ENCODE measurements at regions not wholly inside any gene's neighbourhood (a gene's known extent, or its start where the extent isn't known, plus 50 kb on each side); places are given as distances from the start of the nearest gene placed in this dataset.

- DNase-seq, result no peak
- Mint-ChIP-seq H3K4me1 (no peaks in the 10 kb centered on the region), H3K4me3 (no peak overlapping the region), H3K27me3 (ENCODE audit: low read depth, poor library complexity) (no peaks in the 10 kb centered on the region), H3K9me3 (peaks cover 2% of the 10 kb centered on the region), H3K36me3 (ENCODE audit: low read depth) (no peaks in the 10 kb centered on the region), H3K27ac (no peak overlapping the region)
- TF ChIP-seq CTCF (IDR thresholded peaks at IDR 0.05), result no peak
These were observed 938.4 kb upstream of the SEMA6D start for GRCh38 chr15:46778876-46779275.

DNA sequence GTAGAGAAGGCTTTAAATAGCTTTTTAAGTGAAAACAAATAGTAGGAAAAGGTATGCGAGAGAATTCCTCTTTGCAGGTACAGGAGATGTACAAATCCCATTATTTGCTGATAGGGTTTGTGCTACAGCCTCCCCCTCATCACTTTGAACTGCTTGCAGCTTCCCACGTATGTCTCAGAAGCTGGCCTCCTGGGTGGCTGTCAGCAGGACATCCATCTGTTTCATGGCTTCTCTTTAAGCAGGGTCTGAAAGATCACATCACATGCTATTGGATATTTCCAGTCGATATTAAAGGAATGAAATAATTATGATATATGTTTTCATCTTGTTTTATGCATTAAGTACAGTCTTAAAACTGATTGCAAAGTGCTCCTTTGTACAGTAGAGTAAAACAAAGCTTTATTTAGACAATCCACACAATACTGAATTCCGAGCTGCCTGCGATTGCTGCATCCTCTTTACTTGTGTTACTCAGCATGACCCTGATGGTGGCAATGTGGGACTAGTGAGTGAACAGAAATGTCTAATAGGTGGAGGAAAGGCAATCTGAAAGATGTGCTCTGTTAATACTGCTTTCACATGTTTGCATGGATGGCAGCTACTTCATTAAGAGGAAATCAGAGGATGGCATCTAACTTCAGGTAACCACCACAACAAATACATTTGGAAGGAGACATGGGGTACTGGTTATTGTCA, 930.6 kb upstream of the SEMA6D start:
- Mint-ChIP-seq H3K36me3 (ENCODE audit: low read depth) (no peaks in the 10 kb centered on the region), H3K27me3 (ENCODE audit: low read depth, poor library complexity) (no peaks in the 10 kb centered on the region), H3K27ac (no peak overlapping the region), H3K4me3 (no peak overlapping the region), H3K4me1 (peaks cover 12% of the 10 kb centered on the region), H3K9me3 (no peaks in the 10 kb centered on the region)
- no peak for TF ChIP-seq CTCF (IDR thresholded peaks at IDR 0.05)
- peak; percentile 12 for DNase-seq

DNA sequence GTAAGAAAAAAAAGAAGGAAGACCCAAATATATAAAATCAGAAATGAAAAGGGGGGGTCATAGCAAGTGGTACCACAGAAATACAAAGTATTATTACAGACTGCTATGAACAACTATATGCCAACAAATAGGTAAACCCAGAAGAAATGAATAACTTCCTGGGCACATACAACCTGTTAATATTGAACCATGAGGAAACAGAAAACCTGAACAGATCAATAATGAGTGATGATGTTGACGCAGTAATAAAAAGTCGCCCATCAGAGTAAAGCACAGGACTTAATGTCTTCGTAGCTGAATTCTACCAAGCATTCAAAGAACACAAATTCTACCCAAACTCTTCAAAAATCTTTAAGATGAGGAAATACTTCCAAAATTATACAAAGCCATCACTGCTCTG, 921.6 kb upstream of the SEMA6D start:
- Mint-ChIP-seq H3K36me3 (ENCODE audit: low read depth) (no peaks in the 10 kb centered on the region), H3K9me3 (peaks cover 25% of the 10 kb centered on the region), H3K27ac (no peak overlapping the region), H3K27me3 (ENCODE audit: low read depth, poor library complexity) (no peaks in the 10 kb centered on the region), H3K4me1 (no peaks in the 10 kb centered on the region), H3K4me3 (no peak overlapping the region)
- no peak for DNase-seq
- TF ChIP-seq CTCF (IDR thresholded peaks at IDR 0.05), result no peak

- no peaks in the 10 kb centered on the region for H3K9me3 Mint-ChIP-seq
- H3K4me1 Mint-ChIP-seq, result peaks cover 6% of the 10 kb centered on the region
- H3K36me3 Mint-ChIP-seq (ENCODE audit: low read depth), result no peaks in the 10 kb centered on the region
- no peak for DNase-seq
- H3K27ac Mint-ChIP-seq, result no peak overlapping the region
- no peaks in the 10 kb centered on the region for H3K27me3 Mint-ChIP-seq (ENCODE audit: low read depth, poor library complexity)
- no peak overlapping the region for H3K4me3 Mint-ChIP-seq
- TF ChIP-seq CTCF (IDR thresholded peaks at IDR 0.05), result no peak
These were observed 908.5 kb upstream of the SEMA6D start for GRCh38 chr15:46808834-46809233.

DNA sequence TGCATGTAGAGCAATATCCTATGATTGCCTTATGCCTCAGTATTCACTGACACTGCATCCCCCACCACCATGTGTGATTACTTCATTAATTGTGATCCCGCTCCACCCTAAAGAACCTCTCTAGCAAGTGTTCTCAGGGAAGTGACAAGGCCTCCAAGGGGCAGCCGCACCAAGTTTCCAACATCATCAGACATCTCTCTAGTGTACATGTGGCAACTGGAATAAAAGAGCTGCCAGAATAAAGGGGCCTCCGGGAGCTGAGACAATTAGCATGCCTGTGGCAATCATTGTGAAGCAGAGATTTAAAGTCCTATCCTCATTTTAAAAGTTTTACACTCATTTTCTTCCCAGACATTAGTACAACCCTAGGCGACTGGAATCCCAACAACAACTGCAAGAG, 902.1 kb upstream of the SEMA6D start:
- Mint-ChIP-seq H3K9me3 (no peaks in the 10 kb centered on the region), H3K4me1 (peaks cover 11% of the 10 kb centered on the region), H3K27me3 (ENCODE audit: low read depth, poor library complexity) (no peaks in the 10 kb centered on the region), H3K27ac (no peak overlapping the region), H3K36me3 (ENCODE audit: low read depth) (no peaks in the 10 kb centered on the region), H3K4me3 (no peak overlapping the region)
- no peak for TF ChIP-seq CTCF (IDR thresholded peaks at IDR 0.05)
- DNase-seq, result no peak

DNA sequence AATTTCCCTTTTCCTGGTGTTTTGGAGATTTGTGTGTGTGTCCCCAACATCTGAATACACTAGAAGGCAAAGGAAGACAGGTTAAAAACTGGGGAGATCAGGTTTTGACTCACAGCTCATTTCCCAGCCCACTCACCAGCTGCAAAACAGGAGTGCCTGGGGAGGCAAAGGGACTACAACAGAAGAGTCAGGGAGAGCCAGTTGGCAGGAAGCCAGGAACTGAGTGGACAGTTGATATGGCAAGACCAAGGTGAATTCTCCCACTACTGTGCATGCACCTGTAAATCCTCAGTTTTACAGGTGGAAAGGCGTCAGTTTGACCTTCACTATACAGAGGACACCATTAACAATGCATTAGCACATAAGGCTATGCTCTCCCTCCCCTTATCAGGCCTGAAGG, 901.5 kb upstream of the SEMA6D start:
- Mint-ChIP-seq H3K4me3 (no peak overlapping the region), H3K4me1 (peaks cover 6% of the 10 kb centered on the region), H3K9me3 (no peaks in the 10 kb centered on the region), H3K27me3 (ENCODE audit: low read depth, poor library complexity) (no peaks in the 10 kb centered on the region), H3K36me3 (ENCODE audit: low read depth) (no peaks in the 10 kb centered on the region), H3K27ac (no peak overlapping the region)
- no peak for DNase-seq
- TF ChIP-seq CTCF (IDR thresholded peaks at IDR 0.05), result no peak

All from nephron progenitor cell (in vitro differentiated cells).